ENCODE measurements at regions not wholly inside any gene's neighbourhood (a gene's known extent, or its start where the extent isn't known, plus 50 kb on each side); places are given as distances from the start of the nearest gene placed in this dataset.

DNA sequence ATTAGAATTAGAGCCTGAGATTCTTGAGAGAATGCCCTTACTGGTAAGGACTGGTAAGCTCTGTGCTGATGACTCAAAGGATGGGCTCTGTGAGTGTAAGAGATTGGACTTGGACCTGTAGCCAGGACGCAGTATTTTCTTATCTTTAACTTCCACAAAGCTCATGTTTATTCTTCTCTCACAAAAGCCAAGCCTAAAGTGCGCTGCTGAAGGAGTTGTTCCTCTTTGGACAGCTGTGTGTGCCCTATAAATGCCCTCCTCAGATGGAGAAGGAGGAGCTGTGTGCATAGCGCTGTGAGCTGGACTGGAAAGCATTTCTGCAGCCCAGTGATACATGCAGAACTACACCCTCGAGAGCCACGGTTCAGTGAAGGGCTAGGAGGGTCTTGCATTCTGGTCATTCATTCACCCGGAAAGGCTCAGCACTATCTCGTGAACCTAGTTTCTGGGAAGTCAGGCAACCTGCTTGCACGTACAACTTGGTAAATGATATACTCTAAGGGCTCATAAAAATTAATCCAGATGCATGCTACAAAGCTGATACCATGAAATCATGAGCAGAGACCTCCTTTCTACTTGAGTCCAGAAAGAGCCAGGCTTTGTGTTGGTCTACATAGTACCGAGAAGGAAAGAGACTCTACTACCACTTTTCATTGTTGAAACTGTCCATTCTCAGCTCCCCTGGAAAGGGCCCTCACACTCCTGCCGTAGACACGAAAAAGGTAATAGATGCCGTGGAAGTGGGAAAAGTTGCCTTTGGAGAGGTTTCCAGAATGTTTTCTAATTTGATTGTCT, 103.0 kb upstream of the TBL1XR1 start:
- DNase-seq (ENCODE audit: low read depth in 2 of 2, low spot score in 1 of 2), result no peak

DNA sequence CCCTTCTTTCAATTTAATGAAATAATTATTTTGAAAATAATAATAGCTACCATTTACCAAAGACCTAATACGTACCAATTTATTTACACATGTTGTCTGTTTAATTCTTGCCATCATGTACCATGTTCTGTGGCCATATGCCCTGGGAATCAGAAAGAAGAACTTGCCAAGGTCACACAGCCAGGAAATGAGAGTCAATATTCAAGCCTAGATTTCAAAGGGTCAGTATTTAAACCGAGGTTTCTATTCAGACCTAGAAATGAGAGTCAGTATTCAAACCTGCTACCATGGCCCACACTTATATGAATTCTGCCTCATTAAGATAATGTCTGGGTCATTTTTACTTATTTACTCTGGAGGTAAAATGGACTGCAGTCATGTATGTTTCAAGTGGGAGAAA, 103.6 kb upstream of the TBL1XR1 start:
- DNase-seq (ENCODE audit: low read depth in 2 of 2, low spot score in 1 of 2), result no peak

DNA sequence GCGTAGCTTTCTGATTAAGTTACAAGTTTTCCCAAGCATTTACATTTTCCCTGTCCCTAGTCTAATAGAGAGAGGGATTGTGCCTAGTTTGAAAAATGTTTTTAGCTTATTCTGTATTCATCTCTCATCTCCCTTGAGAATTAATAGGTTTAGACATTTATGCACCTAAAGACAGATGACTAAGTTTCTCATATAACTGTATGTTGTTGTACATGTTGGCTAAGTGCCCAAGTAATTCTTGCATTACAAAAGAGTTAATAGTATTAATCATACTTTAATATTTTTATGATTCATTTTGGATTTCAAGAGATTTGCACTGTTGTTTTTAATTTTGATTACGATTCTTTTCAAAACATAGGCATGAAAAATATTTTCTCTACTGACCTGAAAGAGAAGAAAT, 109.0 kb upstream of the TBL1XR1 start:
- DNase-seq (ENCODE audit: low read depth in 2 of 2, low spot score in 1 of 2), result no peak

DNA sequence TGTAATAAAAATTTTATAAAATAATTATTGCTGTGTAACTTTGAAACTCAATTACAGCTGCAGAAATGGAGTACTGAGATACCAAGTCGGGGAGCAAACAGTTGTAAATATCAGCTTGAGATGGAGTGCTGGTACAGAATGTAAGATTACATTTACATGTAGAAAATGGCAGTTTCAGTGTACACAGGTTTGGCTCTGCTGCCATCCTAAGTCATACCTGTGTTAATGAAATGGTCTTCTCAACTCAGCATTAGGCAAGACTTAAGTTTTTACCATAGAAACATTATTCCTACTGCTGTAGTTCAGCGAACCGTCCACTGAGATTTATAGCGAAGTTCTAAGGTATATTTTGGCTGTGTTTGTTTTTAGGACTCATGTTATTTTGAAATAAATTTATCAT, 110.1 kb upstream of the TBL1XR1 start:
- no peak for DNase-seq (ENCODE audit: low read depth in 2 of 2, low spot score in 1 of 2)

DNA sequence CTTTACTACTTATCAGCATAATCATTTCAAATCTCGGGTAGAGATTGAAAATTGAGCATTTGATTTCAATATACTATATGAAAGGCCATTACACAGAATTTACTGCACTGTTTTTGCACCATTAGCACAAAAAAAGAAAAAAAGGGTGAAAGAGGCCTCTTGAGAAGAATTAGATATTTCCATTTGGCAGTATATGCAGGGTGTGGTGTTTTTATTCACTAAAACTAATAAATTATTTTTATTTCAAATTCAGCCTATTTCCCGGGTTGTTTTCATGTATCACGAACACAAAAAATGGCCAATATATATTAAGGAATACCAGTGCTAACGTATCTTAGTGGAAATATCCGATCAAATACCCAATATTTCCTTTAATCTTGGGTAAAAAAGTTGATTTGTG, 110.5 kb upstream of the TBL1XR1 start:
- DNase-seq (ENCODE audit: low read depth in 2 of 2, low spot score in 1 of 2), result no peak

DNA sequence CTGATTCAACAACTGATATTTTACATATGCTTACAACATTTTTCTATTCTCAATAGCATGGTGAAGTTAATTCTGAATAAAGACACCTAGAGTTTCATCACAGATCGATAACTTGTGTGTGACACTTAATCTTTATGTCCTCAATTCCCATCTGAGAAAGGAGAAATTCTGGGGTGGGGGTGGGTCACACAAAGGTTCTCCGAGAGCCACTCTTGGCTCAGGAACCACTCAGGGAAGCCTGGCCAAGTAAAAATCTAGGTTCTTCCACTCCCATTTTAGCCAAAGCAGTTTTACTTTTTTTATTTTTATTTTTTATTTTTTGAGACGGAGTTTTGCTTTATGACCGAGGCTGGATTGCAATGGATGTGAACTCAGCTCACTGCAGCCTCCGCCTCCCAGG, 111.0 kb upstream of the TBL1XR1 start:
- no peak for DNase-seq (ENCODE audit: low read depth in 2 of 2, low spot score in 1 of 2)

DNA sequence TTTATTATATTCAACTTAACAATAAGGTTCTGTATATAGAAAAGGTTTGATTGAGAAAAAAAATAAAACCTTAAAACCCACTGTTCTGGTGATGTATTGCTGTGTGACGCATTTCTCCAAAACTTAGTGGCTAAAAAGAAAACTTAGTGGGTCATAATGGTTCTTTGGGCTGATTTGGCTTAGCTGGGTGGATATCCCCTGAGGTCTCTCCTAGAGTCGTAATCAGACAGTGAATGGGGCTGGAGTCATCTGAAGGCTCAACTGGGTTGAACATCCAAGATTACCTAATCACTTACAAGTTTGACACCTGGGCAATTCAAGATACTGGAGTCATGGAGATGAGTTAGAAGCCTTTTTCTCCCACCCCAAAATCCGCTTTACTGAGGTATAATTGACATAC, 111.6 kb upstream of the TBL1XR1 start:
- DNase-seq (ENCODE audit: low read depth in 2 of 2, low spot score in 1 of 2), result no peak

DNA sequence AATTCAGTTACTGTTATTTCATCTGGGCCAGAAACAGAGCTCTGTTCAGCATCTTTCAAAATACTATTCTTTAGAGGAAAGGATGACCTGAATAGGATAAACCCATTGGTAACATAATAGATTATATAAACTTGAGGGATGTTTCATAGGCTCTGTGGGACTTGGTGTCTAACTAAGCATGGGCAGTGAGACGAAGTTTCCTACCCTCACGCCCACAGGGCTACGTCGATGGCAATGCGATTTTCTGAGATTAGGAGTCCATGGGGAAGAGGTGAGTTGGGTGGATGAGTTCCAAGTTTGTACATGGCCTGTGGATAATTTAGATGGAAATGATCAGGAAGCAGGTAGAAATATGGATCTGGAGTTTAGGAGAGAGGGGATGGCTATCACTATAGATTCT, 115.2 kb upstream of the TBL1XR1 start:
- DNase-seq (ENCODE audit: low read depth in 2 of 2, low spot score in 1 of 2), result no peak

DNA sequence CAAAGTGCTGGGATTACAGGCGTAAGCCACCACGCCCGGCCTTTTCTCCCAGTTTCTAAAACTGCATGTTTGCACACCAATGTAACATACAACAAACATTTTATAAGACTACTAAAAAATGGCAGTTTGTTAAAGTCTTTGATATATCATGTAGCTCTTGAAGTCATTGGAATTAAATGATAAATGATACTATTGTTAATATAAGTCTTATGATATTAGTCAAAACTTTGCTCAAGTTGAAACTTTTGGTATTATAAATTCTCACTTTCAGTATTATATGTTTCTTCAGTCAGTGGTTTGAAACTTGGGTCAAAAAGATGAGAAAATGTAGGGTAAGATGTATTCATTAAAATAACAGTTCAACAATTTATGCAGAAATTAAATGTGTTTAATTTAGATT, 117.6 kb upstream of the TBL1XR1 start:
- DNase-seq (ENCODE audit: low read depth in 2 of 2, low spot score in 1 of 2), result no peak

DNA sequence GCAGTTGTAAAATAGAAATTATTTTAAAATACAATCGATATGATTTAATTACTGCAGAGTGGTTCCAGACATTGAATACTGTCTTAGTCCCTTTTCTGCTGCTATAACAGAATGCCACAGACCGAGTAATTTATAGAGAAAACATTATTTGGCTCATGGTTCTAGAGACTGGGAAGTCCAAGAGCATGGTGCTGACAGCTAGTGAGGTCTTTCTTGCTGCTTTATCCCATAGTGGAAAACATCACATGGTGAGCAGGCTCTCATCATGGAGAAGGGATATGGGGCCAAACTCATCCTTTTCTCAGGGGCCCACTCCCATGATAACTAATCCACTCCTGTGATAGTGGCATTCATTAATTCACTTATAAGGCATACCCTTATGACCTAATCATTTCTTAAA, 120.0 kb upstream of the TBL1XR1 start:
- no peak for DNase-seq (ENCODE audit: low read depth in 2 of 2, low spot score in 1 of 2)

DNA sequence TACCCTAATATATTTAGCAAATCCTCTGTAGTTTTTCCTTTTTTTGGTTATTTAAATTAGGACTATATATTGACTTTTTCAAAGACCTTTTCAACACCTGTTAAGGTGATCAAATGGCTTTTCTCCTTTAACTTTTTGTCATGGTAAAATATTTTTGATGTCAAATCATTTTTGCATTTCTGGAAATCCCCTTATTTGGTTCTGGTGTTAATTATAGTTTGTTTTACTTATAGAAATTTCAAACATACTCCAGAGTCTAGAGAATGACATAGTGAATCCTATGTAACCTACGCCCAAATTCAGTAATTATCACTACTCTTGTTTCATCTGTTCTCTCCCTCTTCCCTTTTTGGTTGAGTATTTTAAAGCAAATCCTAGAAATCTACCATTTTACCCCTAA, 121.3 kb upstream of the TBL1XR1 start:
- no peak for DNase-seq (ENCODE audit: low read depth in 2 of 2, low spot score in 1 of 2)

DNA sequence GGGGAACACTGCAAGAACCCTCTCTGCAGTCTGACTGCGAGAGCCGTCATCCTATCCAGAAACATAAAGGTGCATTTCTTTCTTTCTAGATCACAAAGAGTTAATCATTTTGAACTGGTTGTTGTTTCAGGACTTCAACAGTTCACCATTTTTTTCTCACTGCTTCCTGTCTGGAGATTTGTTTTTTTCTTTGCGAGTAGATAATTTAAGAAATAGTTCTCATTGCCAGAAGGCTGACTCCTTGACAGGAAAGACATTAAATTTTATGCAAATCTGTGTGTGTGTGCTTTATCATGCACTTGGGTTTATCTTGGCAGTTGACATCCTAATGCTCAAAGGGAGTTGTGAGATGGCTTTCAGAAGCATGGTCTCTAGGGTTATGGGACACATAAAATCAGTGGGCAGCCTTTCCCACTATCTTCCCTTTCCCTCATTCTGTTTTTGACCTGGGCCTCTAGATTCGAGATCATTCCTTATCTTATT, 123.5 kb upstream of the TBL1XR1 start:
- no peak for DNase-seq (ENCODE audit: low read depth in 2 of 2, low spot score in 1 of 2)

DNA sequence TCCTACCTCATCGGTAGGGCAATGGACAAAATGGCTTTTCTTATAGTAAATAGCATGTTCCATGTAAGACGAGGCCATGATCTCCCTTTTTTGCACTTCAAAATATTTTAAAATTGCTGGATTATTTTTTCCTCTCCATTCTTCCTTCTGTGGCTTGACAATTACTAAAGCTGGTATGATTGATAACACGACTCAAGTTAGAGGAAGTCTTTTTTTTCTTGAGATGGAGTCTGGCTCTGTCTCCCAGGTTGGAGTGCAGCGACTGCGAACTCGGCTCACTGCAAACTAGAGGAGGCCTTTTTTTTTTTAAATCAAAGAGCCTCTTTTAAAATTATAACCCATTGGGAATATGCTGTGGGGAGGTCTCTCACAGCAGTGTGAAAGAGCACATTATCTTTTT, 124.5 kb upstream of the TBL1XR1 start:
- no peak for DNase-seq (ENCODE audit: low read depth in 2 of 2, low spot score in 1 of 2)

DNA sequence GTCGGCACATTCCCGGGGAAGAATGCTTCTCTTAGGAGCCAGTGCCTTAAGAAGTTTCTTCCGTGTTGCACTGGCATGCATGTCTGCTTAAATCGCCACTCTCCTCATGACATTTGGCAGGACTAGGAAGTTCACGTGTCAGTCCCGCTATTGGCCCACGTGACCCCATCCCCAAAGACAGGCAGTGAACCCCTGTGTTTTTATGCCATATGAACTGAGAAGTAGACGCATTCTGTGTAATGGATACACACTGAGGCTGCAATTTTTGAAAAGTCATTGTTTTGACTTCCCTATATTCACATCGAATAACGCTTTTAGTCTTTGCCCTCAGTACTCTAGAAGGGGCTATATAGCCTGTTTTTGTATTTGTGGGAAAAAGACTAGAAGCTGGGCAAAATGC, 125.6 kb upstream of the TBL1XR1 start:
- DNase-seq (ENCODE audit: low read depth in 2 of 2, low spot score in 1 of 2), result no peak

DNA sequence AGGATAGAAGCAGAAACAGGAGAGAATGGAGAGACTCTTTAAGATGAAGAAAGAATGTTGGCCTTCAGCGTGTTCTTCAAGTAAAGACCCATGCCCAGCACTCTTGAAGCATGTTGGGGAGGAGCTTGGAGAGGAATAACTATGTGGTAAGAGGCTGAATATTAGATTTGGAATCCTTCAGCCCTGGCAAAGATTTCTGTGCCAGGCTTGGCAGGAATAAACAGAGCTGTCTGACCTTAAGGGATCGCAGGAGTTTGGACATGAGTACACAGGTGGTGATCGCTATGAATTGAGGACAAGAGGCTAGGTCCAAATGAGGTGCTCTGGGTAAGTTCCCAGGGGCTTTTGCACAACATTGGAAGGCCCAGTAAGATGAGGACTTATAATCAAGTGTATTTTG, 132.6 kb upstream of the TBL1XR1 start:
- DNase-seq (ENCODE audit: low read depth in 2 of 2, low spot score in 1 of 2), result no peak

DNA sequence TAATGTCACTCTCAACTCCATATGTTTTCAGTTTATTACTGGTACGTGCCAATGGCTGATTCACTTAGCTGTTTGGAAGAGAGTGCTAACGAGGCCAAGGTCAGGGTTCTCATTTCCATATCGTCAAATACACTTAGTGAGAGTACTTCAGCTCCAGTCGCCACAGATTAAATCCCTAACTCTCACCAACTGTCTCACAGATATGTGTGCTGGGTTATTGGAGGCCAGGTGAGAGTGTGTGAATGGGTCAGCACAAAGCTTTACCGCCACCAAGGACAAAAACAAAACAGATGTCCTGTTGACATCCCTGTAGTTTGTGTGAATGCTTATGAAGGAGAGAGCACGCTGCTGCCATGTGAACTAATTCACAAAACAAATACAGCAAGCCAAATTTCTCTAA, 133.5 kb upstream of the TBL1XR1 start:
- no peak for DNase-seq (ENCODE audit: low read depth in 2 of 2, low spot score in 1 of 2)

DNA sequence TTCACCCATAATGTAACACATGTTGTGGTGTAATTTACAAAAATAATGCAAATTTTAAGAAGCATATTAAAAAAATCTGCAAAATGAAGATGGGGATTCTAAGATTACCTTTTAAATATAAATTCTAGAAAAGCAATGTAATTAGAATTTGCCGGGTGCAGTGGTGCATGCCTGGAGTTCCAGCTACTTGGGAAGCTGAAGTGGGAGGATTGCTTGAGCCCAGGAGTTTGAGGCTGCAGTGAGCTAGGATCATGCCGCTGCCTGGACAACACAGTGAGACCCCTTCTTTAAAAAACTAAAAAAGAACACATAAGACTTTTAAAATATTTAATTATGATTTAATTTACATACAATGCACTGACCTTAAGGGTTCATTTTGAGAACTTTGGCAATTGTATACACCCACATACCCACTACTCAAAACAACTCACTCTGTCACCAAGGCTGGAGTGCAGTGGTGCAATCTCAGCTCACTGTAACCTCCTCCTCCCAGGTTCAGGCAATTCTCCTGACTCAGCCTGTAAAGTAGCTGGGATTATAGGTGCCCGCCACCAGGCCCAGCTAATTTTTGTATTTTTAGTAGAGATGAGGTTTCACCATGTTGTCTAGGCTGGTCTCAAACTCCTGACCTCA, 134.0 kb upstream of the TBL1XR1 start:
- DNase-seq (ENCODE audit: low read depth in 2 of 2, low spot score in 1 of 2), result no peak

DNA sequence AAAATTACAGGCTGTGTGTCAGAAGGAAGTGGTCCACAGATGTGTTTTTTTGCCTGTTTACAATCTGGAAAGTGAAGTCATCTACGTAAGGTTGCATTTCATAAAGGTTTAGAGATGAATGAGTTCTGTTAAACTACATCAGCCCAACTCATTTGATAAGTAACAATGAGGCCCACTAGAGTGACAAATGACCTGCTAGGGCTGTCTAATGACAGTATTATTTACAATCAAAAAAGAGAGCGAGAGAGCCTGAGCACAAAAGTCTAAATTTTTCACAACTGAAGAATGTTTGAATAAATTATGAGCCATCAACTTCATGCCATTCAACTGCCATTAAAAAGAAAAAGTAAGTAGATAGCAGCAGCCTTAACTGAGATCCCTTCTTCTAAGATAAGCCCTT, 135.7 kb upstream of the TBL1XR1 start:
- DNase-seq (ENCODE audit: low read depth in 2 of 2, low spot score in 1 of 2), result no peak

DNA sequence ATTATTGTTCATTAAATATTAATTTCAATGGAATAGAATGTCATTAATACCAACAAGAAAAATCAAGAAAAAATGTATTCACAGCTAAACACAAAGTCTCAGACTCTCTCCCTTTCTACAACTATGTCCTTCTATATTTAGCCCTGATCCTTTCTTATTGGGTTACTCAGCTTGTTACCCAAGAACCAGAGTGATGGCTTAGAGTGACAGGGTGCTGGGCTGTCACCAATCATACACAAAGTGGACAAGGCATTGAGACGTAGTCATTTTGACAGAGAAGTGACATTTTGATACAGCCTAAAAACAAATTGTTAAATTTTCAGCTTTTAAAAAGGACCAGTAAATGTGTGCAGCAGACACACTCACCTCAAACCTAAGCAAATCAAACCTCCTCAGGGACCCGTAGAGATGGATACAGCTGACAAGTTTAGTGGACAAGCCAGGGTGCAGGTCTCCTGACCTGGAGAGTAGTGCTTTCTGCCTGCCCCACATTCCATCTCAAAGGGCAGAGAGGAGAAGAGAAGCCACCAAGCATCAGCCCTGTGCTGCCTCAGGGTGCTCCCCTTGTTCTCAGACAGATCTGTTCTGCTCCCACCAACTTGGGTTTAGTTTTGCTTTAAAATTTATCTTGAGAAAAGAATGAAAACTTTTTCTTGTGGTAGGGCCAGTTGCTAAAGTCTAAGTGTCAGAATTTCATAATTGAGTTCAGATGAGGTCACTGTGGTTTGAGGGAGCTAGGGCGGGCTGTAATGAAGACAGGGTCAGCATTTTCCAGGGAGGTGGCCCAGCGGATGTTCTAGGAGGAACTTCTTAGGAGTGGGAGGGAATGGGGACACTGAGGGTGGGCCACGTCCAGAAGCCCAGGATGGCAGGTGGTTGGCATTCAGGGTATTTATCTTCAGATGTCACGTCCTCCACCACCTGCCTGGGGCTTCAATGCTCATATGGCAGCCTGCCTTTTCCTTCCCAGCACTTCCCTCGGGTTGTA, 136.5 kb upstream of the TBL1XR1 start:
- no peak for DNase-seq (ENCODE audit: low read depth in 2 of 2, low spot score in 1 of 2)

DNA sequence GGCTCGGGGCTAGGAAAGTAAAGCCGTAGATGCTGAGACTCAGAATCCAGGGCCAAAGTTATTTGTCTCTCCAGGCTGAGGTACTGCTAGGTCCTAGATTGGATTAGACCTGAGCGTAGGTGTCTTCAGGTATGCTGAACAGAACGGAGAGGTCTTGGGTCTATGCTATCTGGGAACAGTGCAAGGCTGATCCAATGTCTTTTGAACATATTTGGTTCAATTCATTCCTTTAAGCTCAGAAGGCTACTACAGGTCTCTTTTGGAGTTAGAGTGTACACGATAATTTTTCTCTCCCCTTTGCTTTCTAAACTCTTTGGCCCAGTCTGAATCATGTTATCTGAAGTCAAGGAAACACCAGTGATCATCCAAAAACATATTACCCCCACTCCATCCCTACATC, 137.5 kb upstream of the TBL1XR1 start:
- DNase-seq (ENCODE audit: low read depth in 2 of 2, low spot score in 1 of 2), result no peak

DNA sequence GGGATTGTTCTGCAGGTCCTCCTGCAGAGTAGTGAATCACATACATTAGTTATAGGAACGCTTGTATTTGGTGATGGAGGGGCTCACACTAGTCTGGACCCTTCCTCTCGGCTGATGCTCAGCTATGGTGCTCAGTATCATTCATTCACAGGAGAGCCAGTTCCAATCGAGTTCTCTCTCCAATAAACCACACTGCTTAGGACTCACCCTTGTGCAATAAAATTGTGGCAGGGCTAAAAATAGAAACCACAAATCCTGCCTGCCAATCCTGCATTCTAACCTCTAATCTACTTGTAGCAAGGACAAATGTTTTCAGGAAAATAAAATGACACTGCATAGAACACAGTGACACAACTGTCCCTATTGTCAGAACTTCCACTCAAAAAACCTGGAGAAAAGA, 138.4 kb upstream of the TBL1XR1 start:
- no peak for DNase-seq (ENCODE audit: low read depth in 2 of 2, low spot score in 1 of 2)
